CD4-positive, alpha-beta T cell treated with Interleukin-21 for 1 hour (primary cell): ENCODE measurements at regions not wholly inside any gene's neighbourhood (a gene's known extent, or its start where the extent isn't known, plus 50 kb on each side); places are given as distances from the start of the nearest gene placed in this dataset.
"Not testable (repeated sequence)": the region's sequence is repeated elsewhere in the genome, so short reads cannot be mapped to it uniquely, and the experiment has no call there.

Experiments used
- DNase-seq: peaks from one replicate; pipeline ENCODE4 v3.0.0-alpha.2; 2020

- no peak for DNase-seq
Measured at GRCh38 chr18:45321520-45321919, 293.8 kb upstream of the SLC14A2 start.

GRCh38 chr18:45322343-45322742 is 292.9 kb upstream of the SLC14A2 start:
- no peak for DNase-seq

- DNase-seq = no peak
Measured at GRCh38 chr18:45324101-45324494, 291.2 kb upstream of the SLC14A2 start.

GRCh38 chr18:45324495-45325113 is 290.7 kb upstream of the SLC14A2 start:
- DNase-seq = no peak

GRCh38 chr18:45325778-45326177 is 289.5 kb upstream of the SLC14A2 start:
- no peak for DNase-seq

- DNase-seq = no peak
Measured at GRCh38 chr18:45326505-45326904, 288.8 kb upstream of the SLC14A2 start.

- DNase-seq = no peak
Measured at GRCh38 chr18:45328296-45328695, 287.0 kb upstream of the SLC14A2 start.

GRCh38 chr18:45328811-45329210 is 286.5 kb upstream of the SLC14A2 start:
- no peak for DNase-seq

GRCh38 chr18:45329316-45329715 is 286.0 kb upstream of the SLC14A2 start:
- DNase-seq = no peak

GRCh38 chr18:45330170-45330594 is 285.1 kb upstream of the SLC14A2 start:
- DNase-seq = no peak

GRCh38 chr18:45332871-45333270 is 282.4 kb upstream of the SLC14A2 start:
- DNase-seq = no peak

- DNase-seq = no peak
Measured at GRCh38 chr18:45334191-45334590, 281.1 kb upstream of the SLC14A2 start.

GRCh38 chr18:45335282-45336043 is 279.8 kb upstream of the SLC14A2 start:
- no peak for DNase-seq

- no peak for DNase-seq
Measured at GRCh38 chr18:45336448-45336847, 278.8 kb upstream of the SLC14A2 start.

- DNase-seq = no peak
Measured at GRCh38 chr18:45337477-45337876, 277.8 kb upstream of the SLC14A2 start.

GRCh38 chr18:45339810-45340550 is 275.3 kb upstream of the SLC14A2 start:
- DNase-seq = no peak

GRCh38 chr18:45340884-45341283 is 274.4 kb upstream of the SLC14A2 start:
- DNase-seq = no peak

GRCh38 chr18:45341454-45341853 is 273.8 kb upstream of the SLC14A2 start:
- no peak for DNase-seq

- DNase-seq = no peak
Measured at GRCh38 chr18:45342166-45342565, 273.1 kb upstream of the SLC14A2 start.

- DNase-seq = no peak
Measured at GRCh38 chr18:45342653-45343052, 272.6 kb upstream of the SLC14A2 start.

GRCh38 chr18:45343365-45343764 is 271.9 kb upstream of the SLC14A2 start:
- DNase-seq = no peak

GRCh38 chr18:45344680-45345079 is 270.6 kb upstream of the SLC14A2 start:
- DNase-seq = not testable (repeated sequence)

GRCh38 chr18:45349019-45349418 is 266.3 kb upstream of the SLC14A2 start:
- DNase-seq = no peak

- no peak for DNase-seq
Measured at GRCh38 chr18:45349467-45349866, 265.8 kb upstream of the SLC14A2 start.
